H1 (cell line): ENCODE measurements at regions not wholly inside any gene's neighbourhood (a gene's known extent, or its start where the extent isn't known, plus 50 kb on each side); places are given as distances from the start of the nearest gene placed in this dataset.

Experiments
- TCF12 ChIP-seq: IDR thresholded peaks from 2 replicates; pipeline ENCODE4 v1.6.1; 2011; ENCODE audit warnings: low read depth, mild to moderate bottlenecking, low read length
- YY1 ChIP-seq: IDR thresholded peaks from 2 replicates; pipeline ENCODE4 v1.6.1; 2011; ENCODE audit warnings: low read depth, mild to moderate bottlenecking, low read length
- ZNF274 ChIP-seq: IDR thresholded peaks from 2 replicates; pipeline ENCODE4 v1.7.0; 2012; ENCODE audit warnings: low read length, borderline replicate concordance; ENCODE audit errors: extremely low read depth
- TF ChIP-seq, protein P1 (sequence below): fragments of 300-600 bp; sonication (generic); IDR thresholded peaks from 2 replicates; pipeline ENCODE4 v1.7.1; 2012; ENCODE audit warnings: low read length, moderate library complexity, mild to moderate bottlenecking, inconsistent platforms; ENCODE audit not compliant: insufficient replicate concordance

GRCh38 chr16:63146251-63146650 is 1110.0 kb upstream of the CDH8 start (continued):
- TF ChIP-seq, protein P1, sequence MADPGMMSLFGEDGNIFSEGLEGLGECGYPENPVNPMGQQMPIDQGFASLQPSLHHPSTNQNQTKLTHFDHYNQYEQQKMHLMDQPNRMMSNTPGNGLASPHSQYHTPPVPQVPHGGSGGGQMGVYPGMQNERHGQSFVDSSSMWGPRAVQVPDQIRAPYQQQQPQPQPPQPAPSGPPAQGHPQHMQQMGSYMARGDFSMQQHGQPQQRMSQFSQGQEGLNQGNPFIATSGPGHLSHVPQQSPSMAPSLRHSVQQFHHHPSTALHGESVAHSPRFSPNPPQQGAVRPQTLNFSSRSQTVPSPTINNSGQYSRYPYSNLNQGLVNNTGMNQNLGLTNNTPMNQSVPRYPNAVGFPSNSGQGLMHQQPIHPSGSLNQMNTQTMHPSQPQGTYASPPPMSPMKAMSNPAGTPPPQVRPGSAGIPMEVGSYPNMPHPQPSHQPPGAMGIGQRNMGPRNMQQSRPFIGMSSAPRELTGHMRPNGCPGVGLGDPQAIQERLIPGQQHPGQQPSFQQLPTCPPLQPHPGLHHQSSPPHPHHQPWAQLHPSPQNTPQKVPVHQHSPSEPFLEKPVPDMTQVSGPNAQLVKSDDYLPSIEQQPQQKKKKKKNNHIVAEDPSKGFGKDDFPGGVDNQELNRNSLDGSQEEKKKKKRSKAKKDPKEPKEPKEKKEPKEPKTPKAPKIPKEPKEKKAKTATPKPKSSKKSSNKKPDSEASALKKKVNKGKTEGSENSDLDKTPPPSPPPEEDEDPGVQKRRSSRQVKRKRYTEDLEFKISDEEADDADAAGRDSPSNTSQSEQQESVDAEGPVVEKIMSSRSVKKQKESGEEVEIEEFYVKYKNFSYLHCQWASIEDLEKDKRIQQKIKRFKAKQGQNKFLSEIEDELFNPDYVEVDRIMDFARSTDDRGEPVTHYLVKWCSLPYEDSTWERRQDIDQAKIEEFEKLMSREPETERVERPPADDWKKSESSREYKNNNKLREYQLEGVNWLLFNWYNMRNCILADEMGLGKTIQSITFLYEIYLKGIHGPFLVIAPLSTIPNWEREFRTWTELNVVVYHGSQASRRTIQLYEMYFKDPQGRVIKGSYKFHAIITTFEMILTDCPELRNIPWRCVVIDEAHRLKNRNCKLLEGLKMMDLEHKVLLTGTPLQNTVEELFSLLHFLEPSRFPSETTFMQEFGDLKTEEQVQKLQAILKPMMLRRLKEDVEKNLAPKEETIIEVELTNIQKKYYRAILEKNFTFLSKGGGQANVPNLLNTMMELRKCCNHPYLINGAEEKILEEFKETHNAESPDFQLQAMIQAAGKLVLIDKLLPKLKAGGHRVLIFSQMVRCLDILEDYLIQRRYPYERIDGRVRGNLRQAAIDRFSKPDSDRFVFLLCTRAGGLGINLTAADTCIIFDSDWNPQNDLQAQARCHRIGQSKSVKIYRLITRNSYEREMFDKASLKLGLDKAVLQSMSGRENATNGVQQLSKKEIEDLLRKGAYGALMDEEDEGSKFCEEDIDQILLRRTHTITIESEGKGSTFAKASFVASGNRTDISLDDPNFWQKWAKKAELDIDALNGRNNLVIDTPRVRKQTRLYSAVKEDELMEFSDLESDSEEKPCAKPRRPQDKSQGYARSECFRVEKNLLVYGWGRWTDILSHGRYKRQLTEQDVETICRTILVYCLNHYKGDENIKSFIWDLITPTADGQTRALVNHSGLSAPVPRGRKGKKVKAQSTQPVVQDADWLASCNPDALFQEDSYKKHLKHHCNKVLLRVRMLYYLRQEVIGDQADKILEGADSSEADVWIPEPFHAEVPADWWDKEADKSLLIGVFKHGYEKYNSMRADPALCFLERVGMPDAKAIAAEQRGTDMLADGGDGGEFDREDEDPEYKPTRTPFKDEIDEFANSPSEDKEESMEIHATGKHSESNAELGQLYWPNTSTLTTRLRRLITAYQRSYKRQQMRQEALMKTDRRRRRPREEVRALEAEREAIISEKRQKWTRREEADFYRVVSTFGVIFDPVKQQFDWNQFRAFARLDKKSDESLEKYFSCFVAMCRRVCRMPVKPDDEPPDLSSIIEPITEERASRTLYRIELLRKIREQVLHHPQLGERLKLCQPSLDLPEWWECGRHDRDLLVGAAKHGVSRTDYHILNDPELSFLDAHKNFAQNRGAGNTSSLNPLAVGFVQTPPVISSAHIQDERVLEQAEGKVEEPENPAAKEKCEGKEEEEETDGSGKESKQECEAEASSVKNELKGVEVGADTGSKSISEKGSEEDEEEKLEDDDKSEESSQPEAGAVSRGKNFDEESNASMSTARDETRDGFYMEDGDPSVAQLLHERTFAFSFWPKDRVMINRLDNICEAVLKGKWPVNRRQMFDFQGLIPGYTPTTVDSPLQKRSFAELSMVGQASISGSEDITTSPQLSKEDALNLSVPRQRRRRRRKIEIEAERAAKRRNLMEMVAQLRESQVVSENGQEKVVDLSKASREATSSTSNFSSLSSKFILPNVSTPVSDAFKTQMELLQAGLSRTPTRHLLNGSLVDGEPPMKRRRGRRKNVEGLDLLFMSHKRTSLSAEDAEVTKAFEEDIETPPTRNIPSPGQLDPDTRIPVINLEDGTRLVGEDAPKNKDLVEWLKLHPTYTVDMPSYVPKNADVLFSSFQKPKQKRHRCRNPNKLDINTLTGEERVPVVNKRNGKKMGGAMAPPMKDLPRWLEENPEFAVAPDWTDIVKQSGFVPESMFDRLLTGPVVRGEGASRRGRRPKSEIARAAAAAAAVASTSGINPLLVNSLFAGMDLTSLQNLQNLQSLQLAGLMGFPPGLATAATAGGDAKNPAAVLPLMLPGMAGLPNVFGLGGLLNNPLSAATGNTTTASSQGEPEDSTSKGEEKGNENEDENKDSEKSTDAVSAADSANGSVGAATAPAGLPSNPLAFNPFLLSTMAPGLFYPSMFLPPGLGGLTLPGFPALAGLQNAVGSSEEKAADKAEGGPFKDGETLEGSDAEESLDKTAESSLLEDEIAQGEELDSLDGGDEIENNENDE = no peak
- TF ChIP-seq ZNF274 = no peak
- no peak for TF ChIP-seq TCF12
- no peak for TF ChIP-seq YY1
